Vagina (tissue), 2 donors: ENCODE measurements at regions not wholly inside any gene's neighbourhood (a gene's known extent, or its start where the extent isn't known, plus 50 kb on each side); places are given as distances from the start of the nearest gene placed in this dataset.

Source experiments
- CTCF ChIP-seq, 3 experiments: fragments of 450-650 bp in 2 of 3; fragments of 200-600 bp in 1 of 3; sonication (generic) in 1 of 3; IDR thresholded peaks; one replicate each; pipeline ENCODE4 v1.5.1; 2017 to 2019; ENCODE audit warnings: antibody characterized with exemption in 3 of 3, mild to moderate bottlenecking in 2 of 3, moderate library complexity in 2 of 3
- POLR2AphosphoS5 ChIP-seq, 2 donors: sonication (generic); formaldehyde crosslinking; IDR thresholded peaks; one replicate each; pipeline ENCODE4 v1.9.0; 2017; ENCODE audit warnings: antibody characterized with exemption in 2 of 2, mild to moderate bottlenecking in 2 of 2, low read depth in 1 of 2; ENCODE audit not compliant: insufficient read depth in 1 of 2

GRCh38 chr12:114943601-114944000 is 259.6 kb upstream of the TBX3 start:
- TF ChIP-seq CTCF (IDR thresholded peaks at IDR 0.05) (no peak), POLR2AphosphoS5 (IDR thresholded peaks at IDR 0.05; ENCODE audit: insufficient read depth in 1 of 2, low read depth in 1 of 2) (no peak)
